ENCODE measurements at regions not wholly inside any gene's neighbourhood (a gene's known extent, or its start where the extent isn't known, plus 50 kb on each side); places are given as distances from the start of the nearest gene placed in this dataset.

GRCh38 chr2:172328103-172328841 lies 99.1 kb upstream of the ITGA6 start:
- Histone ChIP-seq H3K4me1 (ENCODE audit: control insufficient read depth, insufficient read depth, low read length, unreplicated experiment) (peaks cover 11% of the 10 kb centered on the region), H3K79me2 (ENCODE audit: control insufficient read depth, insufficient read depth, low read length, unreplicated experiment) (no peaks in the 10 kb centered on the region), H2AFZ (ENCODE audit: low read length, unreplicated experiment) (no peak overlapping the region), H3K36me3 (ENCODE audit: insufficient read depth, low read length) (no peaks in the 10 kb centered on the region), H3K4me3 (ENCODE audit: low read depth, low read length) (no peak overlapping the region), H3K27me3 (ENCODE audit: insufficient read depth, low read length) (no peaks in the 10 kb centered on the region), H3K27ac (ENCODE audit: low read depth, low read length) (no peak overlapping the region)

- Histone ChIP-seq H3K36me3 (ENCODE audit: insufficient read depth, low read length) (no peaks in the 10 kb centered on the region), H3K4me3 (ENCODE audit: low read depth, low read length) (no peak overlapping the region), H3K79me2 (ENCODE audit: control insufficient read depth, insufficient read depth, low read length, unreplicated experiment) (no peaks in the 10 kb centered on the region), H2AFZ (ENCODE audit: low read length, unreplicated experiment) (no peak overlapping the region), H3K27ac (ENCODE audit: low read depth, low read length) (no peak overlapping the region), H3K27me3 (ENCODE audit: insufficient read depth, low read length) (no peaks in the 10 kb centered on the region), H3K4me1 (ENCODE audit: control insufficient read depth, insufficient read depth, low read length, unreplicated experiment) (peaks cover 11% of the 10 kb centered on the region)
Measured at GRCh38 chr2:172329416-172329773, 98.0 kb upstream of the ITGA6 start.

- H3K4me1 ChIP-seq (ENCODE audit: control insufficient read depth, insufficient read depth, low read length, unreplicated experiment): peaks cover 11% of the 10 kb centered on the region
- no peaks in the 10 kb centered on the region for H3K27me3 ChIP-seq (ENCODE audit: insufficient read depth, low read length)
- H3K36me3 ChIP-seq (ENCODE audit: insufficient read depth, low read length): no peaks in the 10 kb centered on the region
- H2AFZ ChIP-seq (ENCODE audit: low read length, unreplicated experiment): no peak overlapping the region
- no peak overlapping the region for H3K27ac ChIP-seq (ENCODE audit: low read depth, low read length)
- H3K79me2 ChIP-seq (ENCODE audit: control insufficient read depth, insufficient read depth, low read length, unreplicated experiment): no peaks in the 10 kb centered on the region
- H3K4me3 ChIP-seq (ENCODE audit: low read depth, low read length): no peak overlapping the region
Measured at GRCh38 chr2:172329774-172330671, 97.4 kb upstream of the ITGA6 start.

GRCh38 chr2:172332507-172332906 lies 94.9 kb upstream of the ITGA6 start:
- Histone ChIP-seq H3K36me3 (ENCODE audit: insufficient read depth, low read length) (no peaks in the 10 kb centered on the region), H2AFZ (ENCODE audit: low read length, unreplicated experiment) (no peak overlapping the region), H3K4me3 (ENCODE audit: low read depth, low read length) (no peak overlapping the region), H3K27ac (ENCODE audit: low read depth, low read length) (no peak overlapping the region), H3K4me1 (ENCODE audit: control insufficient read depth, insufficient read depth, low read length, unreplicated experiment) (no peaks in the 10 kb centered on the region), H3K27me3 (ENCODE audit: insufficient read depth, low read length) (no peaks in the 10 kb centered on the region), H3K79me2 (ENCODE audit: control insufficient read depth, insufficient read depth, low read length, unreplicated experiment) (no peaks in the 10 kb centered on the region)

- Histone ChIP-seq H3K27me3 (ENCODE audit: insufficient read depth, low read length) (no peaks in the 10 kb centered on the region), H3K27ac (ENCODE audit: low read depth, low read length) (no peak overlapping the region), H3K79me2 (ENCODE audit: control insufficient read depth, insufficient read depth, low read length, unreplicated experiment) (no peaks in the 10 kb centered on the region), H2AFZ (ENCODE audit: low read length, unreplicated experiment) (no peak overlapping the region), H3K4me1 (ENCODE audit: control insufficient read depth, insufficient read depth, low read length, unreplicated experiment) (no peaks in the 10 kb centered on the region), H3K4me3 (ENCODE audit: low read depth, low read length) (no peak overlapping the region), H3K36me3 (ENCODE audit: insufficient read depth, low read length) (no peaks in the 10 kb centered on the region)
Measured at GRCh38 chr2:172333235-172333977, 94.0 kb upstream of the ITGA6 start.

- Histone ChIP-seq H3K36me3 (ENCODE audit: insufficient read depth, low read length) (no peaks in the 10 kb centered on the region), H3K27ac (ENCODE audit: low read depth, low read length) (no peak overlapping the region), H3K4me3 (ENCODE audit: low read depth, low read length) (no peak overlapping the region), H3K4me1 (ENCODE audit: control insufficient read depth, insufficient read depth, low read length, unreplicated experiment) (no peaks in the 10 kb centered on the region), H3K79me2 (ENCODE audit: control insufficient read depth, insufficient read depth, low read length, unreplicated experiment) (no peaks in the 10 kb centered on the region), H2AFZ (ENCODE audit: low read length, unreplicated experiment) (no peak overlapping the region), H3K27me3 (ENCODE audit: insufficient read depth, low read length) (no peaks in the 10 kb centered on the region)
Measured at GRCh38 chr2:172333978-172334330, 93.4 kb upstream of the ITGA6 start.

- Histone ChIP-seq H3K4me3 (ENCODE audit: low read depth, low read length) (no peak overlapping the region), H3K36me3 (ENCODE audit: insufficient read depth, low read length) (no peaks in the 10 kb centered on the region), H3K79me2 (ENCODE audit: control insufficient read depth, insufficient read depth, low read length, unreplicated experiment) (no peaks in the 10 kb centered on the region), H3K27ac (ENCODE audit: low read depth, low read length) (no peak overlapping the region), H3K27me3 (ENCODE audit: insufficient read depth, low read length) (no peaks in the 10 kb centered on the region), H2AFZ (ENCODE audit: low read length, unreplicated experiment) (no peak overlapping the region), H3K4me1 (ENCODE audit: control insufficient read depth, insufficient read depth, low read length, unreplicated experiment) (peaks cover 9% of the 10 kb centered on the region)
Measured at GRCh38 chr2:172334988-172335387, 92.4 kb upstream of the ITGA6 start.

- H3K27ac ChIP-seq (ENCODE audit: low read depth, low read length): no peak overlapping the region
- no peak overlapping the region for H2AFZ ChIP-seq (ENCODE audit: low read length, unreplicated experiment)
- H3K27me3 ChIP-seq (ENCODE audit: insufficient read depth, low read length): no peaks in the 10 kb centered on the region
- H3K79me2 ChIP-seq (ENCODE audit: control insufficient read depth, insufficient read depth, low read length, unreplicated experiment): no peaks in the 10 kb centered on the region
- no peaks in the 10 kb centered on the region for H3K36me3 ChIP-seq (ENCODE audit: insufficient read depth, low read length)
- H3K4me1 ChIP-seq (ENCODE audit: control insufficient read depth, insufficient read depth, low read length, unreplicated experiment): peaks cover 15% of the 10 kb centered on the region
- no peak overlapping the region for H3K4me3 ChIP-seq (ENCODE audit: low read depth, low read length)
Measured at GRCh38 chr2:172335736-172336135, 91.7 kb upstream of the ITGA6 start.

- Histone ChIP-seq H3K4me3 (ENCODE audit: low read depth, low read length) (no peak overlapping the region), H3K79me2 (ENCODE audit: control insufficient read depth, insufficient read depth, low read length, unreplicated experiment) (no peaks in the 10 kb centered on the region), H3K27me3 (ENCODE audit: insufficient read depth, low read length) (no peaks in the 10 kb centered on the region), H3K4me1 (ENCODE audit: control insufficient read depth, insufficient read depth, low read length, unreplicated experiment) (peaks cover 17% of the 10 kb centered on the region), H2AFZ (ENCODE audit: low read length, unreplicated experiment) (no peak overlapping the region), H3K27ac (ENCODE audit: low read depth, low read length) (no peak overlapping the region), H3K36me3 (ENCODE audit: insufficient read depth, low read length) (no peaks in the 10 kb centered on the region)
Measured at GRCh38 chr2:172336681-172337080, 90.7 kb upstream of the ITGA6 start.

GRCh38 chr2:172339371-172340010 lies 87.9 kb upstream of the ITGA6 start:
- H3K27ac ChIP-seq (ENCODE audit: low read depth, low read length): no peak overlapping the region
- H3K79me2 ChIP-seq (ENCODE audit: control insufficient read depth, insufficient read depth, low read length, unreplicated experiment): no peaks in the 10 kb centered on the region
- H3K4me3 ChIP-seq (ENCODE audit: low read depth, low read length): peak overlapping the region; percentile 71
- peak overlapping the region; percentile 79 for H2AFZ ChIP-seq (ENCODE audit: low read length, unreplicated experiment)
- H3K27me3 ChIP-seq (ENCODE audit: insufficient read depth, low read length): no peaks in the 10 kb centered on the region
- H3K4me1 ChIP-seq (ENCODE audit: control insufficient read depth, insufficient read depth, low read length, unreplicated experiment): peaks cover 17% of the 10 kb centered on the region
- no peaks in the 10 kb centered on the region for H3K36me3 ChIP-seq (ENCODE audit: insufficient read depth, low read length)
